DND-41 (cell line): ENCODE measurements at regions not wholly inside any gene's neighbourhood (a gene's known extent, or its start where the extent isn't known, plus 50 kb on each side); places are given as distances from the start of the nearest gene placed in this dataset.

Experiments used
- ATAC-seq: fragments of 200-7000 bp; cut with Tn5 transposase; 3 replicates; pipeline ENCODE4 v1.9.1; 2021; ENCODE audit warnings: low read depth; ENCODE audit not compliant: insufficient read depth
- DNase-seq: peaks from one replicate; pipeline ENCODE4 v3.0.0-alpha.2; 2020
- H2AFZ ChIP-seq: 2 replicates; pipeline ENCODE4 v1.6.0; 2012; ENCODE audit warnings: low read depth, low read length
- H3K27ac ChIP-seq: 2 replicates; pipeline ENCODE4 v1.5.1; 2012; ENCODE audit warnings: low read length, inconsistent platforms
- H3K27me3 ChIP-seq: fragments of 200-600 bp; sonication (generic); 2 replicates; pipeline ENCODE4 v1.6.0; 2012; ENCODE audit warnings: low read length, mild to moderate bottlenecking, inconsistent platforms; ENCODE audit not compliant: insufficient read depth, poor library complexity
- H3K36me3 ChIP-seq: 2 replicates; pipeline ENCODE4 v1.5.1; 2012; ENCODE audit warnings: low read length, inconsistent platforms; ENCODE audit not compliant: insufficient read depth
- H3K4me1 ChIP-seq: 2 replicates; pipeline ENCODE4 v1.5.1; 2012; ENCODE audit warnings: mild to moderate bottlenecking, low read length; ENCODE audit not compliant: insufficient read depth
- H3K4me2 ChIP-seq: 2 replicates; pipeline ENCODE4 v1.6.0; 2012; ENCODE audit warnings: mild to moderate bottlenecking, moderate library complexity, low read length, inconsistent platforms; ENCODE audit not compliant: insufficient read depth
- H3K4me3 ChIP-seq, 2 experiments: fragments of 200-600 bp in 1 of 2; shearing (Covaris generic) in 1 of 2; 2 replicates each; pipeline ENCODE4 v1.5.1; 2012 to 2016; ENCODE audit warnings: inconsistent platforms in 2 of 2, low read length in 2 of 2, mild to moderate bottlenecking in 2 of 2, low read depth in 1 of 2, moderate library complexity in 1 of 2
- H3K79me2 ChIP-seq: 2 replicates; pipeline ENCODE4 v1.6.0; 2012; ENCODE audit warnings: low read length, inconsistent platforms; ENCODE audit not compliant: insufficient read depth
- H3K9ac ChIP-seq: 2 replicates; pipeline ENCODE4 v1.6.0; 2012; ENCODE audit warnings: low read depth, mild to moderate bottlenecking, inconsistent platforms, low read length, moderate library complexity
- H3K9me3 ChIP-seq: 2 replicates; pipeline ENCODE4 v1.5.1; 2012; ENCODE audit warnings: low read length, moderate library complexity, mild to moderate bottlenecking, inconsistent platforms; ENCODE audit not compliant: insufficient read depth, severe bottlenecking
- H4K20me1 ChIP-seq: 2 replicates; pipeline ENCODE4 v1.6.0; 2012; ENCODE audit warnings: low read length; ENCODE audit not compliant: insufficient read depth
- EZH2 ChIP-seq: IDR thresholded peaks from 3 replicates; pipeline ENCODE4 v1.6.1; 2012; ENCODE audit warnings: borderline replicate concordance, low read depth, mild to moderate bottlenecking, moderate library complexity, low read length, inconsistent platforms; ENCODE audit not compliant: severe bottlenecking
- TF ChIP-seq, protein P1 (sequence below): IDR thresholded peaks from 2 replicates; pipeline ENCODE4 v1.5.1; 2012; ENCODE audit warnings: borderline replicate concordance, low read length, moderate library complexity, mild to moderate bottlenecking; ENCODE audit not compliant: poor library complexity, severe bottlenecking; ENCODE audit errors: extremely low read depth

DNA sequence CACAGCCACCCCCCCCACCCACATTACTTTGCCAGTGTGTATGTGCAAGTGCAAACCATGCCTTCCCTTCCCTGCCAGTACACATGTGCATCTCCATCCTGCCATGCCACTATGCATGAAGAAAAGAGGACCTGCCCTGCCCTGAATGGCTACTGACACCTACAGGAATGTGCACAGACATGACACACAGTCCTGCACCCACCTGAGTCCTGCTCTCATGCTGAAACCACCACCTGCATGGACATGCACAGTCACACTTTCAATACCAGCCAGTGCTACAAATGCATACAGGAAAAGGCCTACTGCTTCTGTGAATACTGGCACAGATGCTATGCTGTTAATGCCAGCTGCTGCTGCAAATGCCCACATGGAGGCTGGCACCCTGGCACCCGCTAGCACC is 334.4 kb upstream of the DLGAP1 start:
- Histone ChIP-seq H3K4me2 (no peak overlapping the region), H3K27ac (no peak overlapping the region), H3K79me2 (no peaks in the 10 kb centered on the region), H3K27me3 (no peaks in the 10 kb centered on the region), H3K4me3 (no peak overlapping the region), H2AFZ (no peak overlapping the region), H3K36me3 (no peaks in the 10 kb centered on the region), H3K9ac (no peak overlapping the region), H3K9me3 (peaks cover 2% of the 10 kb centered on the region), H3K4me1 (no peaks in the 10 kb centered on the region), H4K20me1 (no peaks in the 10 kb centered on the region)
- TF ChIP-seq EZH2, result no peak
- TF ChIP-seq, protein P1, sequence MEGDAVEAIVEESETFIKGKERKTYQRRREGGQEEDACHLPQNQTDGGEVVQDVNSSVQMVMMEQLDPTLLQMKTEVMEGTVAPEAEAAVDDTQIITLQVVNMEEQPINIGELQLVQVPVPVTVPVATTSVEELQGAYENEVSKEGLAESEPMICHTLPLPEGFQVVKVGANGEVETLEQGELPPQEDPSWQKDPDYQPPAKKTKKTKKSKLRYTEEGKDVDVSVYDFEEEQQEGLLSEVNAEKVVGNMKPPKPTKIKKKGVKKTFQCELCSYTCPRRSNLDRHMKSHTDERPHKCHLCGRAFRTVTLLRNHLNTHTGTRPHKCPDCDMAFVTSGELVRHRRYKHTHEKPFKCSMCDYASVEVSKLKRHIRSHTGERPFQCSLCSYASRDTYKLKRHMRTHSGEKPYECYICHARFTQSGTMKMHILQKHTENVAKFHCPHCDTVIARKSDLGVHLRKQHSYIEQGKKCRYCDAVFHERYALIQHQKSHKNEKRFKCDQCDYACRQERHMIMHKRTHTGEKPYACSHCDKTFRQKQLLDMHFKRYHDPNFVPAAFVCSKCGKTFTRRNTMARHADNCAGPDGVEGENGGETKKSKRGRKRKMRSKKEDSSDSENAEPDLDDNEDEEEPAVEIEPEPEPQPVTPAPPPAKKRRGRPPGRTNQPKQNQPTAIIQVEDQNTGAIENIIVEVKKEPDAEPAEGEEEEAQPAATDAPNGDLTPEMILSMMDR, result peak; percentile 3
- DNase-seq (no peak), ATAC-seq (no peak)

DNA sequence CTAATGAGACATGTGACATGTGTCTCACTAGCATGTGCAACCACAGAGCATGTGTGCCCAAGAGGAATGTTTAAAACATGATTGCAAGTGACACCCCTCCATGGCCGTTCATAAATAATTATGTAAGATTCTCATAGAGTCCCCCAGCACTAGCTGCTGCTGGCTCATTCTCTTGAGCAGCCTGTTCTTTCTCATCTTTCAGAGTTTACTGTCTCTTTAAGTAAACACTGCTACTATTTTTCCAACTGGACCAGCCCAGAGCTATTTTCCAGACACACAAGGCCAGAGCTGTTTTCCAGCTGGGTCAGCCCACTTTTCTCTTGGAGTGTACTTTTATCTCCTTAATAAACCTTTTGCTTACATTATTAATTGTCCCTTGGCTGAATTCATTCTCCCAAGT is 326.8 kb upstream of the DLGAP1 start:
- DNase-seq (no peak), ATAC-seq (no peak)
- H4K20me1 ChIP-seq, result no peaks in the 10 kb centered on the region
- no peaks in the 10 kb centered on the region for H3K27me3 ChIP-seq
- H3K4me1 ChIP-seq, result no peaks in the 10 kb centered on the region
- H2AFZ ChIP-seq, result no peak overlapping the region
- no peaks in the 10 kb centered on the region for H3K79me2 ChIP-seq
- TF ChIP-seq EZH2, result no peak
- TF ChIP-seq, protein P1, result no peak
- no peaks in the 10 kb centered on the region for H3K9me3 ChIP-seq
- H3K36me3 ChIP-seq, result no peaks in the 10 kb centered on the region
- no peak overlapping the region for H3K4me3 ChIP-seq
- H3K27ac ChIP-seq, result no peak overlapping the region
- H3K9ac ChIP-seq, result no peak overlapping the region
- H3K4me2 ChIP-seq, result no peak overlapping the region

DNA sequence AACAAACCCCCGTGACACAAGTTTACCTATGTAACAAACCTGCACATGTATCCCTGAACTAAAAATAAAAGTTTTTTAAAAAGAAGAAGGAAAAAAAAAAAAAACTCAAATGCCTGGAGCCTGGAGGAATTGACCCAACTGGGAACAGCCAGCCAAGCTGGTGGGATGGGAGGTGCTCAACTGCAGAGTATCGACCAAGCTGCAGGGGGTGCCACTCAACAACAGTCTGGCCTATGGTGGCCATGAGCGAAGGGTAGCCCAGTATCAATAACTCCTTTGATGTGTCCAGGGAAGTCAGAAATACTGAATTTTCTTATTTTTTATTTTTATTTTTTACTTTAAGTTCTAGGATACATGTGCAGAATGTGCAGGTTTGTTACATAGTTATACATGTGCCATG is 310.3 kb upstream of the DLGAP1 start:
- DNase-seq, result no peak
- H2AFZ ChIP-seq, result no peak overlapping the region
- no peak overlapping the region for H3K27ac ChIP-seq
- no peak for TF ChIP-seq EZH2
- TF ChIP-seq, protein P1, result no peak
- H4K20me1 ChIP-seq, result no peaks in the 10 kb centered on the region
- H3K4me3 ChIP-seq, result no peak overlapping the region
- H3K9ac ChIP-seq, result no peak overlapping the region
- H3K27me3 ChIP-seq, result no peaks in the 10 kb centered on the region
- H3K4me2 ChIP-seq, result no peak overlapping the region
- H3K4me1 ChIP-seq, result no peaks in the 10 kb centered on the region
- no peaks in the 10 kb centered on the region for H3K79me2 ChIP-seq
- H3K36me3 ChIP-seq, result no peaks in the 10 kb centered on the region
- no peak for ATAC-seq
- H3K9me3 ChIP-seq, result no peaks in the 10 kb centered on the region

DNA sequence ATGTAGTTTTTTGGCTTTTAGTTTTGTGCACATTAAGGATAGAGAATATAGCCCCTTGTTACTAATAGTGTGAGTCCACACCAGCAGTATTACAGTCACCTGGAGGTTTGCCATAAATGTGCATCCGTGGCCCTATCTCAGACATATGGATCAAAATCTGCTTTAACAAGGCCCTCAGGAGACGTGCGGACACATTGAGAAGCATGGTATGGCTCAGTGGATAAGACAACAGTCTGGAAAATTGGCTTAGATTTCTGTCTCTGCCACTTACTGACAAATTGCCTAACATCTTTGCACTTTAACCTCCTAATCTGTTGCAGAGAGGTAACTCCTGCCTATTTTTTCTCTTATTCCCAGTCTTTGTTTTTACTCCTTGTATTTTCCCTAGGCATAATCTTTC is 307.2 kb upstream of the DLGAP1 start:
- Histone ChIP-seq H2AFZ (no peak overlapping the region), H3K36me3 (no peaks in the 10 kb centered on the region), H3K27me3 (no peaks in the 10 kb centered on the region), H3K9ac (no peak overlapping the region), H3K79me2 (no peaks in the 10 kb centered on the region), H3K4me3 (no peak overlapping the region), H4K20me1 (no peaks in the 10 kb centered on the region), H3K4me1 (no peaks in the 10 kb centered on the region), H3K9me3 (no peaks in the 10 kb centered on the region), H3K4me2 (no peak overlapping the region), H3K27ac (no peak overlapping the region)
- TF ChIP-seq EZH2, result no peak
- TF ChIP-seq, protein P1, result no peak
- DNase-seq (no peak), ATAC-seq (no peak)
